GM23248 (cell line): ENCODE measurements at regions not wholly inside any gene's neighbourhood (a gene's known extent, or its start where the extent isn't known, plus 50 kb on each side); places are given as distances from the start of the nearest gene placed in this dataset.

Experiments
- EZH2 ChIP-seq: fragments of 200-600 bp; sonication (generic); IDR thresholded peaks from 2 replicates; pipeline ENCODE4 v1.6.1; 2018; ENCODE audit warnings: antibody characterized with exemption, mild to moderate bottlenecking; ENCODE audit not compliant: insufficient read depth, poor library complexity, severe bottlenecking
- EZH2phosphoT487 ChIP-seq: fragments of 200-600 bp; sonication (generic); IDR thresholded peaks from 2 replicates; pipeline ENCODE4 v1.6.1; 2018; ENCODE audit warnings: antibody characterized with exemption, moderate library complexity, mild to moderate bottlenecking, low read depth; ENCODE audit not compliant: insufficient read depth

GRCh38 chr5:29037716-29038115 lies 1999.3 kb upstream of the CDH9 start:
- no peak for TF ChIP-seq EZH2phosphoT487
- no peak for TF ChIP-seq EZH2
